HG02798 (cell line): ENCODE measurements at regions not wholly inside any gene's neighbourhood (a gene's known extent, or its start where the extent isn't known, plus 50 kb on each side); places are given as distances from the start of the nearest gene placed in this dataset.

ENCODE experiments used
- ATAC-seq: cut with Tn5 transposase; IDR thresholded peaks from one replicate; pipeline ENCODE4 v1.9.1; 2021; ENCODE audit warnings: mild to moderate bottlenecking; ENCODE audit not compliant: unreplicated experiment, poor library complexity

GRCh38 chr1:55402671-55403464, 187.7 kb upstream of the USP24 start:
- no peak for ATAC-seq

DNA sequence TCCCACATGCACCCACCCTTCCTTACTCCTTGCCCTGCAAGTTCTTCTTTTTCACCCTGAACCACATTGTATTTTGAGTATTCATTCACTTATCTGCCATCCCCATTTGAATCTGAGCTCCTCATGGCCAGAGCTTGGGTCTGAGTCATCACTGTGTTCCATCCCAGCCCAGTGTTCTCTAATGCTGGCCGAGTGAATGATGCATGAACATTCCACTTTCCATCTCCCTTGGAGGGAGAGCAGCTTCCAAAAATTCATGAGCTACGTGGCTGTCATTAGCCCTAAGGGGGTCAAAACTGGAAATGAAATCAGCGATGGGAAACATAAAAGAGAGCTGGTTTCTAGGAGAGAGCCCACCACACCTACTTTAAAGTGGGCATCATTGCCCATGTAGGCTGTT, 187.0 kb upstream of the USP24 start:
- ATAC-seq: no peak

- ATAC-seq: no peak
These were observed 185.3 kb upstream of the USP24 start for GRCh38 chr1:55400508-55400907.

DNA sequence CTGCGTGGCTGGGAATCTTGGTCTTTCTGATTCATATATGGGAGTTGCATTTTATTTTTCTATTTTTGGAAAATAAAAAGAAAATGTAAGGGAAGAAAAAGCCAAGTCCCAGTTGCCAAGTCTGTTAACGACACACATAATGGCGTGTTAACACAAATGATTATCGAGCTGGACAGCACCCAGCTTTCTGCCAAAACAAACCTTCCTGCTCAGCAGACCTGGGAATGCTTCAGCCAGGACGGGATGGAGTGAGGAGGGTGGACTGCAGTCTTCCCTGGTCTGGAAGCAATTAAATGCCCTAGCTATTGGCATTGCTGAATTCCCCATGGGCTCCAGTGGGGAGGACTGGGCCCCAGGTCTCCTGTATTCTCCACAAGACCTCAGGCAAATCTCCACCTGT, 184.2 kb upstream of the USP24 start:
- no peak for ATAC-seq

GRCh38 chr1:55396381-55396891, 181.3 kb upstream of the USP24 start:
- no peak for ATAC-seq

DNA sequence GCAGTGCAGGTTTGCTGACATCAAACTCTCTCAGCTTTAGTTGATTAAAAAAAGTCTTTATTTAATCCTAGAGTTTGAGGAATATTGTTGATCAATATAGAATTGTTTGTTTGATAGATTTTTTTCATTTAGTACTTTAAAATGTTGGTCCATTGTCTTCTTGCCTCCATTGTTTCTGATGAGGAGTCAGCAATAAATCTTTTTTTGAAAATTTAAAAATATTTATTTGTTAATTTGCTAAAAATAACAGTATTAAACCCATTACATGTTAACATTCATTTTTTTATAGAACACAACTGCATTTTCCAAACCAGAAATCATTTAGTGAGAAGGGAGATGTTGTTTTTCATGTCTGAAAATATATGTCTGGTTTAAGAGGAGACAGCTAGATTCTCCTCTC, 173.8 kb upstream of the USP24 start:
- ATAC-seq: no peak

DNA sequence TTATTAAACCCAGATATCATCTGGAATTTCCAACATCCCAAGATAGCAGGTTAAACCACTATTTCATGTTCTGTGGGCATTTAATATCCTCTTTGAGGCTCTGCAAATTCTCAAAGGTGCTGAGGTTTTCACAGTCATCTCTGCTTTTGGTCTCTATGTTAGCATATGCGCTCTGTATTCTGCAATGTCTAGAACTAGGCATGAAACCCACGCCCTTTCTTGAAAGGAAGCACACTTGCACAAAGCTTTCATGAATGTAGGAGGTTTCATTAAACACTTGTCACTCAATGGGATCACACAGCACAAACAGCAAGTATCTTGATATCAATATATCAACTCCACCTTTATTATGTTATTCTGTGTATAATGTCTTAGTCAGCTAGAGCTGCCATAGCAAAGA, 172.0 kb upstream of the USP24 start:
- ATAC-seq: no peak

DNA sequence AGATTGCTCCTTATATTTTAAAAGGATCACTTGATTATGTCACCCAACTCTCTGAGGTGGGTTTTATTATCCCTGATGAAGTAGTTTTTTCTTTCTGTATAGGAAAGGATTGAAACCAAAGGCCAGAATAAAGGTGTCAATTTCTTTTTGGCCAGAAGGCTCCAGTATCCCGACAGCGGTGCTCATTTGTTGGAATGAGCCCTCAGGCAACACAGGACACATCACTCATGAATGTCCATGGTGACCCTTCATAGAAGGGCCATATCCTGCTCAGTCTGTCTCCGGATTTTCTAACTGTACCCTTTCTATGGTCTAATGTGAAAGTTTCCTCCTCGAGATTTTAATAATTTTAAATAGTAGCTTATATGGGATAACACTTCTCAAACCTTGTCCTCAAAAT, 171.3 kb upstream of the USP24 start:
- ATAC-seq: no peak

- no peak for ATAC-seq
These were observed 170.3 kb upstream of the USP24 start for GRCh38 chr1:55385402-55386018.

GRCh38 chr1:55384637-55385036, 169.5 kb upstream of the USP24 start:
- no peak for ATAC-seq

DNA sequence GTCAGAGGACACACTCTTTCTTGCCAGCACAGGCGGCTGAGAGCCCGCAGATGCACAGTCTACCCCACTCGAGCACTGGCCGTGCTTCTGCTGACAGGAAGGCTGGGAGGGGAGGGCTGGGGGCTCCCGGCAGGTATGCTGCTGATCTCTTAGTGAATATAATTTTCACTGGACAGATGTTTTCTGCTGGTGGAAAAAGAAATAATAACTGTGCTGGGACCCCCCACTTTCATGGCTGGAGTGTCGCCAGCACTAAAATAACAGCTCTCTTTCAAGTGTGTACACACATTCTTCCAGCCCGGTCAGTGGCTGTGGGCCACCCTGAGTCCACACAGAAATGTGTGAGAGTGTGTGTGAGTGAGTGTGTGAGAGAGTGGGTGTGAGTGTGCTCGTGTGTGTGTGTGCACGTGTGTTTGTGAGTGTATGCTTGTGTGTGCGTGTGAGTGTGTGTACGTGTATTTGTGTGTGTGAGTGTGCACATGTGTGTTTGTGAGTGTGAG, 167.7 kb upstream of the USP24 start:
- no peak for ATAC-seq

DNA sequence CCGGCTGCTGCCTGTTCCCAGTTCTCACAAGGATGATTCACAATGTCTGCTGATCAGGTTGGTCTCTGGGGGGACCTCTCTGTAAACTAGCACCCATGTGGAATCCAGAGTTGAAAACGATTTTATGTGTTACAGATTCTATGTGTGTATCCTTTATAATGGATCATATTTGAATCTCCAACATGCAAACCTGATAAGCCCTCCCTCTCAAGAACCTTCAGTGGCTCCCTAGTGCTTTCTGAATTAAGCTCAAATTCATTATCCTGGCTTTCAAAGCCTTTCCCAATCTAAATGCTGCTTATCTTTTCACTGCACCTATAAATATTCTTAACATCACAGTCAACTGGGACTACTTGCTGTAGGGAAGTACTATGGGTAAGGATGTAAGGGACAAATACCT, 166.8 kb upstream of the USP24 start:
- no peak for ATAC-seq

- ATAC-seq: no peak
These were observed 166.3 kb upstream of the USP24 start for GRCh38 chr1:55381491-55381890.

DNA sequence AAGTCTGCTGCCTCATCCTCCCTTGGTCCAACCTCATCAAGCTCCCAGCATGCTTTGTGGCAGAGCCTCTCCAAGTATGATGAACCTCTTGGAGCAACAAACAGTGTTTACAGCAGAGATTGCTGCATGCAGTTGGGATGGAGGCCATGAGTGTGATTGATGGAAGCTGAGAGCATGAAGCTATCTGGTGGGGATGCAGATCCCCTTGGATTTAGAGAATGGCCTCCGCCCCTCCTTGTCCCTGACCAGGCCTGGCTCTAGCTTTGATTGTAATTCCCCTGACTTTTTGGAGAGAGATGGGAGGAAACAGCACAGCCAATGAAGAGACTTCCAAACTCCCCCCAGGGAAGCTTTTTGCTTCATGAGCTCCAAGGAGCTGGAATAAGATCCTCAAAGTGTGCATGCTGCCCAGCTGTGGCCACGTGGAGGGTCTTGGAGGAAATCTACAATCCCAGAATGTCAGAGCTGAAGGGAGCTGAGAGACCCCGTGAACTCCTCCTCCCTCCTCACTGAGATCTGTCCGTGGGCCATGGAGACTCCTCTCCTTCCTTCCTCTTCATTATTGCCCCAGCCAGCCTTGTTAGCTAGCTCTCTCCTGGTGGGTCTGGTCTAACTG, 165.3 kb upstream of the USP24 start:
- ATAC-seq: no peak

- peak; percentile 43 for ATAC-seq
These were observed 163.4 kb upstream of the USP24 start for GRCh38 chr1:55378582-55378981.

DNA sequence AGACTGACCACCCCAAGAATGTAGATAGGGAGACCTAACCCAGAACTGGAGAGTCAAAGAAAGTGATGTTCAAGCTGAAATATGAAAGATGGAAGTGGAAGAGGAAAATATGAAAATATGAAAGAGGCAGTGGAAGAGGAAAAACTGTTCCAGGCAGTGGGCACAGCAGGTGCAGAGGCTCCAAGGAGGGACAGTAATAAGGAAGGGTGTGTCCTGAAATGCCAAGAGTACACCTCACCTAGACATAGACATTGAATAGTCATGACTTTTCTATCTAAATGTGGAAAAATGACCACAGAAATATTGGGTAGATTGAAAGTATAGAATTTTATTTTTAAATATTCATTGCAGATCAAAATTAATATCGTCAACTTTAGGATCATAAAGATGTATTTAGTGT, 161.7 kb upstream of the USP24 start:
- ATAC-seq: no peak

DNA sequence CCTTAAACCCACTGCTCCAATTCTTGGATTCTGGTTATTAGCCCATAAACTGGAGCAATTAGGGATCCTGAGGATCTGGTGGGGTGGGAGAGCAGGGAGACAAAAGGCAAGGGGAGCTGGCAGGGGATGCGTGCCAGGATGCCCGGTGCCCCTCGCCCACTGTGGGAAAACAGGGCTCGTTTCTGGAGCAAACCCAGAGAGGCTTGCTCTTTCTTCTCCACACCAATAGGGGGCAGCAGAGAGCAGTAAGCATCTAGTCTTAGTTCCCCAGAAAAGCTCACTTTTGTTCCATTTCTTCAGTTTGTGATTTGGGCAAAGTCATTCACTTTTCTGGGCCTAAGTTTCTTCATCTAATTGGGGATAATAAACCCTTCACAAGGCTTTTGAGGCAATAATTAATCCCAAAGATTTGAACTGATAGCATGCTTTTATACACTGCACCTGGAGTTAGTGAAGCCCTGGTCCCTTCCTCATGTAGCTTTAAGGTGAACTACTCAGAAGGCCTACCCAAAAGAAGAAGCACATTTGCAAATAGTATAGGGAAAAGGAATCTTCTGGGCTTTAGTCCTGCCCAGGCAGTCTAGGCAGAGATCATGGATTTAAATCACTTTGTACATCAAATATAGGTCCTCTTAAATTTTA, 160.6 kb upstream of the USP24 start:
- no peak for ATAC-seq

DNA sequence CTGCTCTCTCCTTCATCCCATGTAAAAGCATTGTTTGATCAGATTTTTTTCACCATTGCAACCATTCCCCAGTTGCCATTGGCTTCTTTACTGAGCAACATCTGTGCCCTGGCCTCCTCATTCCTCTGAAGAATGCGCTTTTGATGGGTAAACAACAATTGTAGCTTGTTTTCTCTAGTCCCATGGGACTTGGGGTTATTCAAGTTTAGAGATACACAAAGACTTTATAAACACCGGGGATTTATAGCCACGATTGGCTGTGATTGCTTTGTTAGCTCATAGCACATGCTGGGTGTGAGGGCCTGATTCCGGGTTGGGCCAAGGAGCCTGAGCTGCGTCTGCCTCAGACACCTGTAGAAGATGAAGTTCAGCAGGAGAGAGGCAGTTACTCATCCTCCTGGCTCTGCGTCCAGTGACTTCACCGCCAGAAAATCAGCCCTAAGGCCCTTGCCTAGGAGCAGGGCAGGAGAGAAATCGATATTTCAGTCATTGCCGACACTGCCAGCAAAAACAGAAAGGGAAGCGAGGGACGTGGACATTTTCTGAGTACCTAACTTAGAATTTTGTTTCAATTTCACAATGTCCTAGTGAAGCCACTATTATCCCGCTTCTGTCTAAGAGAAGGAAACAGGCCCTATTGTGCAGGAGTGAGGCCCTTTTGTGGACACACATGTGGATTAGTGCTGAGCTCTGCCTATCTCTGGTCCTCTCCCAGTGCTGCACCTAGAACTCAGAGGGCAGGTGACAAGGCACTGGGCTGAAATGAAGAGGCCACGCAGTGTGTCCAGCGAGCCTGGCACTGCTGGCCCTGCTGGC, 159.8 kb upstream of the USP24 start:
- ATAC-seq: no peak

DNA sequence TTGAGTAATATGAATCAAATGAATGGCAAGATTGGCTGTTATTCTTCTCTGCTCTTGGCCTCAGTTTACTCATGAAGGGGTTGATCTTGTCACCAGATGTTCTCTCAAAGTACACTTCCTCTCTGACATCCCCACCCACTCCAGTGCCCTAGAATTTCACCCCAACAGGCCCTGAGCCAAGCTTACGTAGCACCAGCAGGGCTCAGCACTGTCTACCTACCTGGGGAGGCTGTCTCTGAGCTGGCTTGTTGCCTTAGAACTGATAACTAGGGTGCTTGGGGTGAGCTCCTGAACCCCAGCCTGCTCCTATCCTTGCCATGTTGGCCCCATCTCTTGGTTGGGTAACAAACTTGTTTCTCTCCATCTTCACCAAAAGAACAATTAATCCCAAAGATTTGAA, 159.1 kb upstream of the USP24 start:
- no peak for ATAC-seq

DNA sequence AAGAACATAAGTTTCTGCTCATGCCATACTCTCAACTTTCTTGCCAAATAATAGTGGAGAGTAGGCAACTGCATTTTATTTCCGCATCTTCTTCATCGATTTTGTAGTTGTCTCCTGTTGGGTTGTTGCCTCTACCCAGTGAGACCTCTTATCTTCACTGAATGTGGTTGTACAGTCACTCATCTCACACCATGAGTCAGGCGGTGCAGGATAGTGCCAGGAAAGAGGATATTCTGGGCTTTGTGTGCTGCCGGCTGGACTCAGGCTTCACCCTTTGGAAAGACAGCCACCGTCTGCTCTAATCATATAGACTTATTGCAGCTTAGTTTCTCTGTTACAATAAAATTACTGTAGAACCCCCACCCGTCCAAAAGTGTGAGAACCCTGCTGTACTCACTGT, 154.3 kb upstream of the USP24 start:
- no peak for ATAC-seq
